GM12891 (cell line): ENCODE measurements at regions not wholly inside any gene's neighbourhood (a gene's known extent, or its start where the extent isn't known, plus 50 kb on each side); places are given as distances from the start of the nearest gene placed in this dataset.
"Not testable (repeated sequence)": the region's sequence is repeated elsewhere in the genome, so short reads cannot be mapped to it uniquely, and the experiment has no call there.

ENCODE experiments used
- PAX5 ChIP-seq: IDR thresholded peaks from 2 replicates; pipeline ENCODE4 v1.6.1; 2011; ENCODE audit warnings: low read length, moderate library complexity, mild to moderate bottlenecking; ENCODE audit not compliant: insufficient read depth, severe bottlenecking
- POLR2A ChIP-seq: IDR thresholded peaks from 2 replicates; pipeline ENCODE4 v1.6.1; 2011; ENCODE audit warnings: low read depth, low read length, control low read depth
- POLR2AphosphoS5 ChIP-seq: IDR thresholded peaks from 2 replicates; pipeline ENCODE4 v1.6.1; 2011; ENCODE audit warnings: low read depth, low read length, control low read depth
- POU2F2 ChIP-seq: IDR thresholded peaks from 2 replicates; pipeline ENCODE4 v1.6.1; 2011; ENCODE audit warnings: low read depth, mild to moderate bottlenecking, control low read depth, low read length, moderate library complexity
- SPI1 ChIP-seq: IDR thresholded peaks from 2 replicates; pipeline ENCODE4 v1.6.1; 2011; ENCODE audit warnings: low read depth, low read length, control low read depth
- TAF1 ChIP-seq: IDR thresholded peaks from 2 replicates; pipeline ENCODE4 v1.6.1; 2011; ENCODE audit warnings: low read depth, low read length, control low read depth

GRCh38 chr14:27849193-27849592 is 917.4 kb upstream of the FOXG1 start:
- not testable (repeated sequence) for TF ChIP-seq POLR2A, POLR2AphosphoS5, POU2F2, TAF1, SPI1, PAX5
